HCT116 (cell line): ENCODE measurements at regions not wholly inside any gene's neighbourhood (a gene's known extent, or its start where the extent isn't known, plus 50 kb on each side); places are given as distances from the start of the nearest gene placed in this dataset.

Source experiments
- ATAC-seq: fragments of 200-7000 bp; cut with Tn5 transposase; 2 replicates; pipeline ENCODE4 v1.9.1; 2020; ENCODE audit warnings: mild to moderate bottlenecking, moderate library complexity
- BruUV-seq: library from RNA; stranded (reverse); fragments of 400-500 nt; replicated peaks from 2 replicates; lab custom pipeline; 2021; lab: Mats Ljungman, UMichigan
- CTCF ChIA-PET: fragments of 300-600 bp; sonication (Branson Sonifier 250); formaldehyde crosslinking; loops from one replicate; lab custom pipeline; 2021; ENCODE audit warnings: antibody characterized with exemption; lab: Charles Lee
- POLR2A ChIA-PET: fragments of 300-600, 350-600 bp; sonication (Branson Sonifier 250); formaldehyde crosslinking; loops from one replicate; lab custom pipeline; 2021; ENCODE audit warnings: antibody characterized with exemption; lab: Charles Lee
- RAD21 ChIA-PET, 2 experiments: fragments of 300-600 bp; sonication (Branson Sonifier 250); formaldehyde crosslinking; loops; one replicate each; lab custom pipeline; 2023; ENCODE audit warnings: low total read pairs in 2 of 2; ENCODE audit not compliant: uncharacterized antibody in 2 of 2, unreplicated experiment in 2 of 2, low non-redundant PET in 1 of 2; lab: Charles Lee
- DNase-seq: peaks from one replicate; pipeline ENCODE4 v3.0.0-alpha.2; 2010; ENCODE audit warnings: low read depth, low spot score
- H2AFZ ChIP-seq: fragments of 200-600 bp; shearing (Covaris generic), sonication (generic); 2 replicates; pipeline ENCODE4 v1.6.1; 2017; ENCODE audit warnings: low read depth, mixed run types, mixed read lengths, antibody characterized with exemption, low read length; ENCODE audit not compliant: poor library complexity, severe bottlenecking
- H3K27ac ChIP-seq: 2 replicates; pipeline ENCODE4 v1.5.1; 2012; ENCODE audit warnings: low read depth, low read length
- H3K27me3 ChIP-seq: fragments of 200-600 bp; sonication (generic); 2 replicates; pipeline ENCODE4 v1.6.1; 2016; ENCODE audit warnings: mixed run types, low read length, mixed read lengths; ENCODE audit not compliant: insufficient read depth
- H3K36me3 ChIP-seq, 2 experiments: fragments of 200-500 bp in 1 of 2; fragments of 200-600 bp in 1 of 2; sonication (Bioruptor generic) in 1 of 2; sonication (generic) in 1 of 2; 2 replicates each; pipeline versions ENCODE4 v1.5.1 to v1.6.1; 2014 to 2016; ENCODE audit warnings: low read length in 2 of 2, inconsistent platforms in 1 of 2, mixed read lengths in 1 of 2, mixed run types in 1 of 2; ENCODE audit not compliant: insufficient read depth in 2 of 2, control insufficient read depth in 1 of 2
- H3K4me1 ChIP-seq, 2 experiments: fragments of 200-600 bp in 1 of 2; sonication (generic) in 1 of 2; 2 replicates each; pipeline versions ENCODE4 v1.5.1 to v1.6.1; 2012 to 2017; ENCODE audit warnings: low read length in 2 of 2, inconsistent platforms in 1 of 2, mild to moderate bottlenecking in 1 of 2, mixed read lengths in 1 of 2, mixed run types in 1 of 2, moderate library complexity in 1 of 2; ENCODE audit not compliant: insufficient read depth in 2 of 2, control insufficient read depth in 1 of 2
- H3K4me2 ChIP-seq: fragments of 200-600 bp; sonication (generic); 2 replicates; pipeline ENCODE4 v1.6.1; 2017; ENCODE audit warnings: mixed run types, low read length, mixed read lengths
- H3K4me3 ChIP-seq, 2 experiments: fragments of 200-600 bp in 1 of 2; sonication (generic) in 1 of 2; replicated peaks in 1 of 2; 2 replicates each; pipeline ENCODE4 v1.5.1; 2011 to 2016; ENCODE audit warnings: low read length in 2 of 2, control low read depth in 1 of 2, low read depth in 1 of 2, mild to moderate bottlenecking in 1 of 2, mixed read lengths in 1 of 2, mixed run types in 1 of 2
- H3K79me2 ChIP-seq: fragments of 200-600 bp; sonication (generic); 2 replicates; pipeline ENCODE4 v1.6.1; 2017; ENCODE audit warnings: mild to moderate bottlenecking, mixed run types, low read length, moderate library complexity, mixed read lengths; ENCODE audit not compliant: insufficient read depth
- H3K9ac ChIP-seq: fragments of 200-600 bp; sonication (generic); 2 replicates; pipeline ENCODE4 v1.6.1; 2016; ENCODE audit warnings: low read length, mixed read lengths
- H3K9me2 ChIP-seq: fragments of 200-600 bp; sonication (generic), shearing (Covaris generic); 2 replicates; pipeline ENCODE4 v1.6.1; 2017; ENCODE audit warnings: mixed run types, mild to moderate bottlenecking, moderate library complexity; ENCODE audit not compliant: insufficient read depth
- H3K9me3 ChIP-seq, 2 experiments: fragments of 200-500 bp in 1 of 2; fragments of 200-600 bp in 1 of 2; sonication (Bioruptor generic) in 1 of 2; sonication (generic) in 1 of 2; 2 replicates each; pipeline ENCODE4 v1.6.1; 2014 to 2017; ENCODE audit warnings: low read length in 2 of 2, mixed read lengths in 2 of 2, inconsistent platforms in 1 of 2, low read depth in 1 of 2, mild to moderate bottlenecking in 1 of 2, mixed run types in 1 of 2, moderate library complexity in 1 of 2; ENCODE audit not compliant: control insufficient read depth in 1 of 2, insufficient read depth in 1 of 2
- H4K20me1 ChIP-seq: fragments of 200-600 bp; sonication (generic), shearing (Covaris generic); 2 replicates; pipeline ENCODE4 v1.6.1; 2017; ENCODE audit warnings: mixed run types, mild to moderate bottlenecking, moderate library complexity; ENCODE audit not compliant: insufficient read depth
- ATF3 ChIP-seq: IDR thresholded peaks from 2 replicates; pipeline ENCODE4 v1.6.1; 2012
- CEBPB ChIP-seq: IDR thresholded peaks from 2 replicates; pipeline ENCODE4 v1.6.1; 2012; ENCODE audit warnings: low read depth
- EGR1 ChIP-seq: IDR thresholded peaks from 2 replicates; pipeline ENCODE4 v1.6.1; 2012; ENCODE audit warnings: low read depth
- EZH2 ChIP-seq: fragments of 200-600 bp; sonication (generic); IDR thresholded peaks from 2 replicates; pipeline ENCODE4 v1.6.1; 2017; ENCODE audit warnings: antibody characterized with exemption, mixed run types
- EZH2phosphoT487 ChIP-seq: fragments of 200-600 bp; IDR thresholded peaks from 2 replicates; pipeline ENCODE4 v1.6.1; 2018; ENCODE audit warnings: antibody characterized with exemption, borderline replicate concordance
- POLR2A ChIP-seq: IDR thresholded peaks from 2 replicates; pipeline ENCODE4 v1.7.0; 2011; ENCODE audit warnings: borderline replicate concordance; ENCODE audit not compliant: insufficient read depth, insufficient read length; ENCODE audit errors: extremely low read depth
- POLR2AphosphoS5 ChIP-seq: IDR thresholded peaks from 2 replicates; pipeline ENCODE4 v1.6.1; 2011; ENCODE audit warnings: mild to moderate bottlenecking, low read depth, low read length, moderate library complexity
- RAD21 ChIP-seq: IDR thresholded peaks from 2 replicates; pipeline ENCODE4 v1.6.1; 2012; ENCODE audit warnings: low read depth, mild to moderate bottlenecking
- SP1 ChIP-seq: IDR thresholded peaks from 2 replicates; pipeline ENCODE4 v1.6.1; 2012; ENCODE audit warnings: low read depth
- YY1 ChIP-seq: IDR thresholded peaks from 2 replicates; pipeline ENCODE4 v1.6.1; 2011; ENCODE audit warnings: low read length, low read depth, moderate library complexity, mild to moderate bottlenecking; ENCODE audit not compliant: insufficient replicate concordance; ENCODE audit errors: extremely low read depth
- intact Hi-C: fragments of 100-400 bp; cut with micrococcal nuclease; formaldehyde crosslinking; loops from 2 replicates; pipeline ENCODE4 v1.10.0; 2022
- TF ChIP-seq, protein P1 (sequence below), 3 experiments: fragments of 200-600 bp in 1 of 3; sonication (generic) in 1 of 3; IDR thresholded peaks in 2 of 3; conservative IDR thresholded peaks in 1 of 3; 2 replicates each; pipeline ENCODE4 v1.5.1; 2012 to 2017; ENCODE audit warnings: low read depth in 2 of 3, low read length in 2 of 3, antibody characterized with exemption in 1 of 3, borderline replicate concordance in 1 of 3, control low read depth in 1 of 3, mild to moderate bottlenecking in 1 of 3, mixed read lengths in 1 of 3, mixed run types in 1 of 3, moderate library complexity in 1 of 3; ENCODE audit not compliant: insufficient read depth in 1 of 3
- TF ChIP-seq, protein P2 (sequence below): IDR thresholded peaks from 2 replicates; pipeline ENCODE4 v1.6.1; 2011; ENCODE audit warnings: mild to moderate bottlenecking, low read length, moderate library complexity; ENCODE audit not compliant: insufficient replicate concordance; ENCODE audit errors: extremely low read depth
- TF ChIP-seq, protein P3 (sequence below): IDR thresholded peaks from 2 replicates; pipeline ENCODE4 v1.6.1; 2012
- TF ChIP-seq, protein P4 (sequence below): IDR thresholded peaks from 2 replicates; pipeline ENCODE4 v1.6.1; 2012; ENCODE audit warnings: low read depth

DNA sequence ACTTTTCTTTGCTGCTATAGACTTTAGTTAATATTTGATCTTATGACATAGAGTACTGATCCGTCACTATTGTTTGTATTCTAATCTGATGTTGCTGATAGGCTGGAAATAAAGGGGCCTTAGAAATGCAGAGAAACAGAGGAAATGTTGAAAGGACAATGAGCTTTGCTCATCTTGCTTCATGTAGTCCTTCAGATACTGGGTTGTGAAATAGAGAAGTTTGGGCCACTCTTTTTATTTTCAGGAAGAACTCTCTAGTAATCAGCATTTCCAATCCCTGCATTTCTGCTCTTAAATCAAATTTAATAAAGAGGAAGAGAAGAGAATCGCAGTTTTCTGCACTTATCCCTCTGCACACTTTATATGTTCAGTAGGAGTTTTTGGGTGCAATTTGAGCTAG is 192.8 kb upstream of the THBS1 start (continued):
- TF ChIP-seq EGR1 = no peak
- no peak for TF ChIP-seq POLR2A
- TF ChIP-seq EZH2 = no peak
- TF ChIP-seq, protein P1, sequence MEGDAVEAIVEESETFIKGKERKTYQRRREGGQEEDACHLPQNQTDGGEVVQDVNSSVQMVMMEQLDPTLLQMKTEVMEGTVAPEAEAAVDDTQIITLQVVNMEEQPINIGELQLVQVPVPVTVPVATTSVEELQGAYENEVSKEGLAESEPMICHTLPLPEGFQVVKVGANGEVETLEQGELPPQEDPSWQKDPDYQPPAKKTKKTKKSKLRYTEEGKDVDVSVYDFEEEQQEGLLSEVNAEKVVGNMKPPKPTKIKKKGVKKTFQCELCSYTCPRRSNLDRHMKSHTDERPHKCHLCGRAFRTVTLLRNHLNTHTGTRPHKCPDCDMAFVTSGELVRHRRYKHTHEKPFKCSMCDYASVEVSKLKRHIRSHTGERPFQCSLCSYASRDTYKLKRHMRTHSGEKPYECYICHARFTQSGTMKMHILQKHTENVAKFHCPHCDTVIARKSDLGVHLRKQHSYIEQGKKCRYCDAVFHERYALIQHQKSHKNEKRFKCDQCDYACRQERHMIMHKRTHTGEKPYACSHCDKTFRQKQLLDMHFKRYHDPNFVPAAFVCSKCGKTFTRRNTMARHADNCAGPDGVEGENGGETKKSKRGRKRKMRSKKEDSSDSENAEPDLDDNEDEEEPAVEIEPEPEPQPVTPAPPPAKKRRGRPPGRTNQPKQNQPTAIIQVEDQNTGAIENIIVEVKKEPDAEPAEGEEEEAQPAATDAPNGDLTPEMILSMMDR (IDR thresholded peaks at IDR 0.05 in 2 of 3, conservative IDR thresholded peaks at IDR 0.05 in 1 of 3; ENCODE audit: borderline replicate concordance in 1 of 3, insufficient read depth in 1 of 3, low read depth in 2 of 3, low read length in 2 of 3) = no peak
- TF ChIP-seq, protein P2, sequence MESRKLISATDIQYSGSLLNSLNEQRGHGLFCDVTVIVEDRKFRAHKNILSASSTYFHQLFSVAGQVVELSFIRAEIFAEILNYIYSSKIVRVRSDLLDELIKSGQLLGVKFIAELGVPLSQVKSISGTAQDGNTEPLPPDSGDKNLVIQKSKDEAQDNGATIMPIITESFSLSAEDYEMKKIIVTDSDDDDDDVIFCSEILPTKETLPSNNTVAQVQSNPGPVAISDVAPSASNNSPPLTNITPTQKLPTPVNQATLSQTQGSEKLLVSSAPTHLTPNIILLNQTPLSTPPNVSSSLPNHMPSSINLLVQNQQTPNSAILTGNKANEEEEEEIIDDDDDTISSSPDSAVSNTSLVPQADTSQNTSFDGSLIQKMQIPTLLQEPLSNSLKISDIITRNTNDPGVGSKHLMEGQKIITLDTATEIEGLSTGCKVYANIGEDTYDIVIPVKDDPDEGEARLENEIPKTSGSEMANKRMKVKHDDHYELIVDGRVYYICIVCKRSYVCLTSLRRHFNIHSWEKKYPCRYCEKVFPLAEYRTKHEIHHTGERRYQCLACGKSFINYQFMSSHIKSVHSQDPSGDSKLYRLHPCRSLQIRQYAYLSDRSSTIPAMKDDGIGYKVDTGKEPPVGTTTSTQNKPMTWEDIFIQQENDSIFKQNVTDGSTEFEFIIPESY = no peak
- TF ChIP-seq, protein P3, sequence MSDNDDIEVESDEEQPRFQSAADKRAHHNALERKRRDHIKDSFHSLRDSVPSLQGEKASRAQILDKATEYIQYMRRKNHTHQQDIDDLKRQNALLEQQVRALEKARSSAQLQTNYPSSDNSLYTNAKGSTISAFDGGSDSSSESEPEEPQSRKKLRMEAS = no peak

DNA sequence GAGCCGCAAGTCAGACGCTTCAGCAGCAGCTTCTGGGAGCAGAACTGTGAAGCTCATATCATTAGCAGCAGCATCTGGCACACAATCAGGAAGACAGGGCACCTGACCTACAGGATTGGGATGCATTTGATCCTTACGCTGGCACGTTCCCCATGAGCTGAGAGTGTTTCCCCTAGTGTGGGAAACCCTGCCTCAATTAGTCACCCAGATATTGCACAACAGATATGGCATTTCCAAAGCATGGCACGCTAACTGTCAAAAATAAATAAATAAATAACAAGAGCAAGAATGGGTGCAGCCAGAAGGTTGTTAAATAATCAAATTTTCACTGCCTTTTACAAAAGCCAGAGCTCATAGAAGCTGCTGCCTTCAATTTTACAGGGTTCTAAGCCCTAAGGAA is 189.6 kb upstream of the THBS1 start:
- TF ChIP-seq POLR2AphosphoS5 (no peak), ATF3 (no peak), CEBPB (no peak), POLR2A (no peak), YY1 (no peak), RAD21 (no peak), SP1 (no peak), EZH2phosphoT487 (no peak)
- TF ChIP-seq, protein P4, sequence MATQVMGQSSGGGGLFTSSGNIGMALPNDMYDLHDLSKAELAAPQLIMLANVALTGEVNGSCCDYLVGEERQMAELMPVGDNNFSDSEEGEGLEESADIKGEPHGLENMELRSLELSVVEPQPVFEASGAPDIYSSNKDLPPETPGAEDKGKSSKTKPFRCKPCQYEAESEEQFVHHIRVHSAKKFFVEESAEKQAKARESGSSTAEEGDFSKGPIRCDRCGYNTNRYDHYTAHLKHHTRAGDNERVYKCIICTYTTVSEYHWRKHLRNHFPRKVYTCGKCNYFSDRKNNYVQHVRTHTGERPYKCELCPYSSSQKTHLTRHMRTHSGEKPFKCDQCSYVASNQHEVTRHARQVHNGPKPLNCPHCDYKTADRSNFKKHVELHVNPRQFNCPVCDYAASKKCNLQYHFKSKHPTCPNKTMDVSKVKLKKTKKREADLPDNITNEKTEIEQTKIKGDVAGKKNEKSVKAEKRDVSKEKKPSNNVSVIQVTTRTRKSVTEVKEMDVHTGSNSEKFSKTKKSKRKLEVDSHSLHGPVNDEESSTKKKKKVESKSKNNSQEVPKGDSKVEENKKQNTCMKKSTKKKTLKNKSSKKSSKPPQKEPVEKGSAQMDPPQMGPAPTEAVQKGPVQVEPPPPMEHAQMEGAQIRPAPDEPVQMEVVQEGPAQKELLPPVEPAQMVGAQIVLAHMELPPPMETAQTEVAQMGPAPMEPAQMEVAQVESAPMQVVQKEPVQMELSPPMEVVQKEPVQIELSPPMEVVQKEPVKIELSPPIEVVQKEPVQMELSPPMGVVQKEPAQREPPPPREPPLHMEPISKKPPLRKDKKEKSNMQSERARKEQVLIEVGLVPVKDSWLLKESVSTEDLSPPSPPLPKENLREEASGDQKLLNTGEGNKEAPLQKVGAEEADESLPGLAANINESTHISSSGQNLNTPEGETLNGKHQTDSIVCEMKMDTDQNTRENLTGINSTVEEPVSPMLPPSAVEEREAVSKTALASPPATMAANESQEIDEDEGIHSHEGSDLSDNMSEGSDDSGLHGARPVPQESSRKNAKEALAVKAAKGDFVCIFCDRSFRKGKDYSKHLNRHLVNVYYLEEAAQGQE = no peak
- Histone ChIP-seq H3K4me1 (peaks cover 0 to 3% of the 10 kb centered on the region in 2 experiments; a peak in 2 of 4 replicates), H3K27me3 (no peaks in the 10 kb centered on the region), H3K27ac (no peak overlapping the region), H4K20me1 (no peaks in the 10 kb centered on the region), H2AFZ (no peak overlapping the region), H3K9ac (no peak overlapping the region), H3K79me2 (no peaks in the 10 kb centered on the region), H3K36me3 (no peaks in the 10 kb centered on the region), H3K4me2 (no peak overlapping the region), H3K9me2 (no peaks in the 10 kb centered on the region), H3K9me3 (no peaks in the 10 kb centered on the region), H3K4me3 (no peak overlapping the region)
- no TSS peak for BruUV-seq
- ATAC-seq = no peak
- intact Hi-C loops = no loop called here
- POLR2A ChIA-PET = no interaction called here
- CTCF ChIA-PET = no interaction called here
- no peak for DNase-seq
- RAD21 ChIA-PET = no interaction called here
